HG03097 (cell line): ENCODE measurements at regions not wholly inside any gene's neighbourhood (a gene's known extent, or its start where the extent isn't known, plus 50 kb on each side); places are given as distances from the start of the nearest gene placed in this dataset.
"Not testable (repeated sequence)": the region's sequence is repeated elsewhere in the genome, so short reads cannot be mapped to it uniquely, and the experiment has no call there.

ENCODE experiments used
- ATAC-seq: cut with Tn5 transposase; IDR thresholded peaks from one replicate; pipeline ENCODE4 v1.9.1; 2021; ENCODE audit not compliant: unreplicated experiment, low FRiP score

DNA sequence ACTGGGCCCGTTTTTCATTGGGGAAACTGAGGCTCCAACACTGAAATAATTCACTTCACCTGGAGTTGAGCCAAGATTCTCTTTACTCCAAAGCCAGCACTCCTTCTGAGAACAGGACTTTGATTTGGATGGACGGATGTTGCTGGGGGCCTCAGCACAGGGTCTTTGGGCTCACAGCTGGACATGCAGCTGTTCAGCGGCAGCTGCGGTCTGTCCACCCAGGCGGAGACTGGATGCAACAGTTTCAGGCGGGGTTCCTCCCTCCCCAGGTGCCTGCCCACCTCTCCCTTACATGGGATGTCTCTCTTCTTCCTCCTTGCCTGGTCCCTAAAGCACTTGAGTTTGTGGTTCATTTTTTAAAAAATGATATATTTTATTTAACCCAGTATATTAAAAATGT, 219.0 kb upstream of the IRX4 start:
- no peak for ATAC-seq

DNA sequence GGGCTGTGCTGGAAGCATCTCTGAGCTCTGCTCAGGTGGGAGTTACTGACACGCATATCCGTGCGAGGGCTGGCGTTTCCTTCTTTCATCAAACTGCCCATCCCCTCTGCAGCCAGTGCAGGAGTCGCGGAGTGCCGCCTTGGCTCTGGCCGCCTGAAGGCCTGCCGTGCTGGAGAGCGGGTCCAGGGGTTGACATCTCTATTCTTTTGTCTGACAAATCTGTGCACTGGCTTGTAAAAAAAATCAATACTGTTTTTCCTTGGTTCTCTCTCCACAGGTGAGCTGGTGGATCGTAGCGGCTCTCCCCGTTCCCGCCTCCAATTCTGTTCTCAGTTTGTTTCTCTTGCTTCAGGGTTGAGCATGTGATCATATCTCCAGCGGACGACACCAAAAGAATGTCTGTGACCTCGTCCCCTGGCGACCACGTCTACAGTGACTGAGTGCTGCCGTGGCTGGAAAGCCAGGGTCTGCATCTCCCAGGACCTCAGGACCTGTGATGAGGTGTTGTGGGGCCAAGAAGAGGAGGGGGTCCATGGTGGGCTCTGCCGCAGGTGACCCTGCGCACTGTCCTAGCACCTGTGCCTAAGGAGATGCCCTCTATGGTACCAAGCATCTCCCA, 214.3 kb upstream of the IRX4 start:
- no peak for ATAC-seq

DNA sequence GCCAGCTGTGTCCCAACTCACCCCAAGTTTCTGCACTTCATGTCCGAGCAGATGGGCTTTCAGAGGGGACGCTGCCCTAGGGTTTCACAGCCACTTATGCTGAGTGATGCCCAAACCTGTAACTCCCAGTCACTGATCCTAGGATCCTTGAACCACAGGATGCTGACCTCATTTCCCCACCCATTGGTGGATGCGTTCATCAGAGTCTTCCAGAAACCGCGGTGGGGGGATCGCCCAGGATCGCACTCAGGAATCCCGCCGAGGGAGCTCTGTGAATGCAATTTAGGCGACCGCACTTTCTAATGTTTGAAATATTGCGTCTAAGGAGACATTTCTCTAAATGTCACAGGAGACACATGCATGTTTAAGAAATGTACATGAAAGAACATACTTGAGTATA, 212.3 kb upstream of the IRX4 start:
- no peak for ATAC-seq

DNA sequence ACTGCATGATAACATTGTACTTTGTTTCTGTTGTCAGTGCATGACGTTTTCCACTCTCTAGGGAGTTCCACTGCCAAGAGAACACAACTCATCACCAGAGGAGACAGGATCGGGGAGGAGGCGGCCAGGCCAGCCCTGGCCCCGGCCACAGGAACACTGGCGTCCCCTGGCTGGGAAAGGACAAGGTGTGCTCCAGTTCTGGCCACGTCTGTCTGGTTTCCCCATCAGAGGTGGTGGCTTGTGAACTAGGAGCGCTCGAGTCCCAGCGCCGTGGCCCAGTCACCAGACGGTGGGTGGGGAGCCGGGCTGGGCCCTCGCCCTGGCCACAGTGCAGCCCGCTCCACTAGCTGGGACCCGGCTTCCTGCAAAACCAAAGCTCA, 211.9 kb upstream of the IRX4 start:
- no peak for ATAC-seq

DNA sequence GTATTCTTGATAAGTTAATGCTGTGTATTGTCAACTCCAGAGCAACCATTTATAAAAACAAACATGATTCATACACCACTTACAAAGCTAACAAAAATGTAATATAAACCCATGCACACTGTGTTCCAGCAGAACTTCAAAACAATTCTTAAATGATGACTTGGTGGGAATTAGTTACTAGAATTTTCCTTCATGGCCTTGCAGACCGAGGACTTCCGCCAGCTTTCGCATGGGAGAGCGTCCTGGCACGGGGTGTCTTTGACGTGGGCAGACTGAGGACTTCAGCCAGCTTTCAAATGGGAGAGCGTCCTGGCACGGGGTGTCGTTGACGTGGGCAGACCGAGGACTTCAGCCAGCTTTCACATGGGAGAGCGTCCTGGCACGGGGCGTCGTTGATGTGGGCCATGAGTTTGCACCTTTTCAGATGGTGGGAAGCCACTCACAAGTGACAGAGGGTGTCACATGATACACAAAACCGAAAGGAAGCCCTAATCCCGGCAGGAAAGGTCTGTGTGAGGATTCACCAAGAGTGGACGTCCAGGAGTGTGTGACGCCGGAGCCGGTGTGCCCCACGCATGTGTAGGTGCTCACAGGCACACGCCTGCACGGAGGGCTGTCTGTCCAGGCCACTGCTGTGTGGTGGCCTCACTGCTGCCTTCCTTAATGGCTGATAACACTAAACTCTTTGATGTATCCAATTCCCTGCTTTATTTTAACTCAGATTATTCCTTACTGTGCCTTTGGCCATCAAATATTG, 211.3 kb upstream of the IRX4 start:
- no peak for ATAC-seq

DNA sequence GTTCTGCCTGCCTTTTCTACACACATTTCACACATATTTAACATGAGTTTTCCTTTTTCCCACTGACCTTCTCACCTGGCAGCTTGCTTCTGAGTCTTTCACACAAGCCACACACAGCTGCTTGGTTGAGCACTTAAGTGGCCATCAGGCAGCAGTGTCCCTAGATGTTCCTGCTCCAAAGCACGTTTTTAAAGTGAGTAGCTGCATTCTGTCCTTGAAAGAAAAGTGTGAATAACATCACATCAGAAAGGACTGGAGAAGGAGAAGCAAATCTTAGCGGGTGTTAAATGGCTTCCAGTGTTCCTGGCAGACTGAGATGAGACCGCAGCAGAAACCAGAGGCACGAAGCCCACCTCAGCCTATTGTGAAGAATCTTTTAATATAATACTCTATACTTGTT, 209.2 kb upstream of the IRX4 start:
- no peak for ATAC-seq

DNA sequence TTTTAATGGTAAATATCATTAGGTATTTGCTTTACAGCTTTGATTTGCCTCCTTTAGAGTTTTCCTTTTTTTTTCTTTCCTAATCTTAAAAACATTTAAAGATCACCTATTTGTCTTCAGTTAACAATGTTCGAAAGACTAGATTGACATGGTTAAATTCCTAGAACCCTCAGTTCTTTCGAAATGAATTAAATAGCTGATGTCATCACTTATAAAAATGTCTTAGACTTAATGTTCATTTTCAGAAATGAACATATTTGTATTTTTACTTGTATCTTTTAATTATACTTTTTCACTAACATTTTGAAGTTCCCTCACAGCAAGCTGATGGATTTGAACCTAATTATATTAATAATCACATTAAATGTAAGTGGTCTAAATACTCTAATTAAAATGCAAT, 205.3 kb upstream of the IRX4 start:
- no peak for ATAC-seq

DNA sequence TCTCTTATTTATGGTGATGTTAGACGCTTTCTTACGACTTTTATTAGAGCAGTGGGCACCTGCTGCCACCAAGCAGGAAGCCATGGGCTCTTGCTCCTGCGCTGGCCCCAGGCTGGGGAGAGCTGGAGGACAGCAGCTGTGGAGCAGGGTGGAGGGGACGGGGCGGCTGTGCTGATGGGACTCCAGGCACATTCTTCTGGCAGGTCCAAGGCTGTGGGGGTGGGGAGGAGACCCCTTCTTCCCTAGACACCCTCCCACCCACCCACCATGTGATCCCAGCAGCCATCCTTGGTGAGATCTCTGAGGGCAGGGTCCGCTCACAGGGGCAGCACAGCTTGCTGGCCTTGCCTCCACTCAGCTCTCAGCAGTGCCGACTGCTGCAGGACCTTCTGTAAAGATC, 192.6 kb upstream of the IRX4 start:
- ATAC-seq = no peak

DNA sequence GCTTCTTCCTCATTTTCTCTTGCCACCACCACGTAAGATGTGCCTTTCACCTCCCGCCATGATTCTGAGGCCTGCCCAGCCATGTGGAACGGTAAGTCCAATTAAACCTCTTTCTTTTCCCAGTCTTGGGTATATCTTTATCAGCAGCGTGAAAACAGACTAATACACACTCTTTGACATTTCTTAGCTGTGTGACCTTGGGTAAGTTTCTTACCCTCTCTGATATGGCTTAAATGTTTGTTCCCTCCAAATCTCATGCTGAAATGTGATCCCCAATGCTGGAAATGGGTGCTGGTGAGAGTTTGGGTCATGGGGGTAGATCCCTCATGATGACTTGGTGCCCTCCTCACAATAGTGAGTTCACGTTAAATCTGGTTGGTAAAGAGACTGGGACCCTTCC, 188.8 kb upstream of the IRX4 start:
- ATAC-seq = no peak

DNA sequence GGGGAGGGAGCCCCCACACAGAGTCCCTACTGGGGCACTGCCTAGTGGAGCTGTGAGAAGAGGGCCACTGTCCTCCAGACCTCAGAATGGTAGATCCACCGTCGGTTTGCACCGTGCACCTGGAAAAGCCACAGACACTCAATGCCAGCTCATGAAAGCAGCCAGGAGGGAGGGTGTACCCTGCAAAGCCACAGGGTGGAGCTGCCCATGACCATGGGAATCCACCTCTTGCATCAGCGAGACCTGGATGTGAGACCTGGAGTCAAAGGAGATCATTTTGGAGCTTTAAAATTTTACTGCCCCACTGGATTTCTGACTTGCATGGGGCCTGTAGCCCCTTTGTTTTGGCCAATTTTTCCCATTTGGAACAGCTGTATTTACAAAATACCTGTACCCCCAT, 188.1 kb upstream of the IRX4 start:
- ATAC-seq = not testable (repeated sequence)

DNA sequence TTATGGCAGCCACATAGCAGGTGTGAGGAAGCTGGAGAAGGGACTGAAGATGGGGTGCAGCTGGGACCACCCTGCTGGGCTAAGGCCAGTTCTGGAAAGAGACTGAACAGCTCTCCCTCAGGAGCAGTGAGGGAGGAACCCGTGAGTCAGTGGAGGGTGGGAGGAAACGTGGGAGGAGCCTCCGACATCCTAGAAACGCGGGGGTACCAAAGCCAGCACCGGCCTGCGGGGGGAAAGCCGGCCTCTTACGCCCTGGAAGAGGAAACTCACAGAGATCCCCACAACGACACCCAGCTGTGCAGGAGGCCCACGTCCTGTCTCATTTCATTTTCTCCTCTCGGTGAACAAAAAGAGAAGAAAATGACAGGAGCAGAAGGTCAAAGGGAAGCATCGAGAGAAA, 185.8 kb upstream of the IRX4 start:
- no peak for ATAC-seq

DNA sequence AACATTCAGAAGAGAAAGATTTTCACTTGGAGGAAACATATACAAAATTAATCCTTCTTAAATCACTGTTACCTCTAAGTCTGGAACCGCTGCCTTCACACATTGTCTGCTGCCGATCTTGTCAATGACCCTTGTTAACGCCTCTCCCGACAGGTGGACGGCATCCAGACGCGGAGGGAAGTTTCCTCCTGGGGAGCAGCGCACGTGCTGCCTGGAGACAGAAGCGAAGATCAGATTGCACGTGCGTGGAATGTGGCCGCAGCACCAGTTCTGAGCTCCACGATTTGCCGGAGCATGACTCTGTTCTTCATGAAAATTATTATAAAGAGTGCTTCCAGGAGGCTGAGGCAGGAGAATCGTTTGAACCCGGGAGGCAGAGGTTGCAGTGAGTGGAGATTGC, 183.6 kb upstream of the IRX4 start:
- no peak for ATAC-seq

DNA sequence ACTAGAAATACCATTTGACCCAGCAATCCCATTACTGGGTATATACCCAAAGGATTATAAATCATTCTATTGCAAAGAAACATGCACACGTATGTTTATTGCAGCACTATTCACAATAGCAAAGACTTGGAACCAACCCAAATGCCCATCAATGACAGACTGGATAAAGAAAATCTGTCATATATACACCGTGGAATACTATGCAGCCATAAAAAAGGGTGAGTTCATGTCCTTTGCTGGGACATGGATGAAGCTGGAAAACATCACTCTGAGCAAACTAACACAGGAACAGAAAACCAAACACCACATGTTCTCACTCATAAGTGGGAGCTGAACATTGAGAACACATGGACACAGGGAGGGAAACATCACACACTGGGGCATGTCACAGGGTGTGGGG, 180.7 kb upstream of the IRX4 start:
- not testable (repeated sequence) for ATAC-seq

DNA sequence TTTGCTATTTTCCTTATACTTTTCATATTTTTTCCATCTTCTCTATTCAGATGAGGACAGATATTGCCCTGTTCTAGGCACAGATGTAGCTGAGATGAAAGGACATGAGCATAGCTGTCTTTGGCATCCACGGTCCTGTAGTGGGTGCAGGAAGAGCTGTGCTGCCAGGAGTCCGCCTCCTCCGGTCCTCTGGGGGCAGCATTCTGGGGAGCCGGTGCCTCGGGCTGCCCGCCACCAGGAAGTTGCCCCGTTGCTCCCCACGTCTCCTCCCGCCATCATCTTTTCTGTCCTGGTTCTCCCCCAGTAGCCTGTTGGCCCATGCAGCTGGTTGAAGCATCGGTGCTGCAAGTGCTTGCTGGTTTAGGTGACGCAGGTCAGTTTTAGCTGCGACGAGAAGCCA, 170.0 kb upstream of the IRX4 start:
- no peak for ATAC-seq

DNA sequence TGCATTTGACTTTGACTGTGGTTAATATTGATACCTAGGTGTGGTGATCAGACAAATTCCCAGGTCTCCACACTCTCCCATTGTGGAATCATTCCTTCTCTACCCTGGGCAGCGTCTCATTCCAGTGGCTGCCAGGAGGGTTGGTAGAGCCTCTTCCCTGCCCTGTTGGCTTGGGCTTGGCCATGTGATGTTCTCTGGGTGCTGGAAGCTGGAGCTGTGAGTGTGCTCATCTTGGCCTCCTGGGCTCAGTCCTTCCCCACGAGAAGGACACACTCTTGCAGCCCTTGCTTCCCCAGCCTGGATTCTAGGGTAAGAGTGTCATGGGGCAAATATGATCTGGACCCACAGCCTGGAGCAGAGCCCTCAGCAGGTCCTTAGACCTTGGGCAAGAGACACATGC, 167.2 kb upstream of the IRX4 start:
- ATAC-seq = no peak

DNA sequence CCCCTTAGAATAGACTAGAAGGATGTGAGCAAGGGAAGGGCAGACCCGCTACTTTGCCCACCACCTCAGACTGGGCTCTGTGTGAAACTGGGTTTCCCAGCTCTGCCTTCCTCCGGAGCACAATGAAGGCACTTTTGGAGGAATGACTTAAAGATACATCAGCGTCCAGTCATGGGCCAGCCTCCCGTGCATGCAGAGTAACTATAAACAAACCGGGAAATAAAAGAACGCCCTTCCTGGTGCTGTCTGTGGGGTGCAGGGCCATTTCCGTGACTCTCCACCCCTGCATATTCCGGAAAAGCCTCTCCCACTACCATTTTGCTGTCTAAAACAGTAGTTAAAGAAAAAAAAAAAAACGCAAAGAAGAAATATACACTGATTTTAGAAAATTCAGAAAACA, 165.9 kb upstream of the IRX4 start:
- ATAC-seq = no peak

DNA sequence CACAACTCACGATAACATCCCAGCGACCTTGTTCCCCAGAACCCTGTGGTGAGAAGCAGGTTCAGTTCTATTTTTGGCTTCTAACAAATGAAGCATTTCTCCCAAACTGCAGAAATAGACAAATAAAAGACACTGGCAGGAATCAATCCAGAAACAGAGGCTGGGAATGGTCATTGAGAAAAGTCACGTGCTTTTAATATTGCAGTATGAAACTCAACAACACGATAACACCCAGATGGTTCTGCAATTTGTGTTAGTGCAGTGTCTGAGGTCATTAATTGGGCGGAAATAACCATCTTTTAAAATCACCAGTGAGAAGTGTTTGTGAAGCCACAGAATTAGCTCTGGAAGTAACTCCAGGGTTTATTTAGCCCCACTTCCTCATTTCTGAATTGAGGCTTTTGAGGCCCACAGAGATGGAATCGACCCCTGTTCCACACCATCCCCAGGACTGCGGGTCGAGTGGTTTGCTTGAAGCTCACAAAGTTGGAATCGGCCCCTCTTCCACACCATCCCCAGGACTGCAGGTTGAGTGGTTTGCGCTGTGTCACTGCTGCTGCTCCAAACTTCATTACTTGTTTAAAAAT, 164.7 kb upstream of the IRX4 start:
- no peak for ATAC-seq

DNA sequence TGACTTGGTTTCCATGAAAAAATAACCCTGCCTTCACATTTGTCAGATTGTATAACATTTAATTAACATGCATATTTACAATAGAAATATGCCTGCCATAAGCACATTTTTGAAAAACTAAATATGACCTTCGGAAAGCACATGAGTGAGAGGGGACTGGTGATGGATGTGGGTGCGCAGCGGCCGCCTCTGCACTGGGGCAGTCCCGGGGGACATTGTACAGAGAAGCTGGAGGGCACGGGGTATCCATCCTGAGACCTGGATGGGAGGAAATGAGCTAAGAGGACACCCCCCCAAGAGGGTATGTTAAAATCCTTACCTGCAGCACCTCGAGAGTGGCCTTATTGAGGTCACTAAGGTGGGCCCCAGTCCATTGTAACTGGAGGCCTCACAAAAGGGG, 161.3 kb upstream of the IRX4 start:
- ATAC-seq = no peak

DNA sequence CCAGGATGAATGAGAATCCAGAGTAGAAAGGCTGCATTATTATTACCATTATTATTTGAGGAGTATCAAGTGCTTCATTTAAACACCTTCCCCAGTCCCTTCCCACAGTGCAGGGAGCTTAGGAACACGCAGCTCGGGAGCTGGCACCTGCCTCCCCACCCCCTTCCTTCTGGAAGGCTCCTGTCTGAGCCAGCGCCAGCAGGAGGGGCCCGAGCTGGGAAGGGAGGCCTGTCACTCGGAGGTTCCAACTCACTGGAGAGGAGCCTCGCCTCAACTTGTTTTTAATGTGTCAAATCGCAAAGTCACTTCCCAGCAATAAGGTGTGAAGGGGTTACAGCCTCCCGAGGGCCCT, 156.4 kb upstream of the IRX4 start:
- ATAC-seq = no peak

DNA sequence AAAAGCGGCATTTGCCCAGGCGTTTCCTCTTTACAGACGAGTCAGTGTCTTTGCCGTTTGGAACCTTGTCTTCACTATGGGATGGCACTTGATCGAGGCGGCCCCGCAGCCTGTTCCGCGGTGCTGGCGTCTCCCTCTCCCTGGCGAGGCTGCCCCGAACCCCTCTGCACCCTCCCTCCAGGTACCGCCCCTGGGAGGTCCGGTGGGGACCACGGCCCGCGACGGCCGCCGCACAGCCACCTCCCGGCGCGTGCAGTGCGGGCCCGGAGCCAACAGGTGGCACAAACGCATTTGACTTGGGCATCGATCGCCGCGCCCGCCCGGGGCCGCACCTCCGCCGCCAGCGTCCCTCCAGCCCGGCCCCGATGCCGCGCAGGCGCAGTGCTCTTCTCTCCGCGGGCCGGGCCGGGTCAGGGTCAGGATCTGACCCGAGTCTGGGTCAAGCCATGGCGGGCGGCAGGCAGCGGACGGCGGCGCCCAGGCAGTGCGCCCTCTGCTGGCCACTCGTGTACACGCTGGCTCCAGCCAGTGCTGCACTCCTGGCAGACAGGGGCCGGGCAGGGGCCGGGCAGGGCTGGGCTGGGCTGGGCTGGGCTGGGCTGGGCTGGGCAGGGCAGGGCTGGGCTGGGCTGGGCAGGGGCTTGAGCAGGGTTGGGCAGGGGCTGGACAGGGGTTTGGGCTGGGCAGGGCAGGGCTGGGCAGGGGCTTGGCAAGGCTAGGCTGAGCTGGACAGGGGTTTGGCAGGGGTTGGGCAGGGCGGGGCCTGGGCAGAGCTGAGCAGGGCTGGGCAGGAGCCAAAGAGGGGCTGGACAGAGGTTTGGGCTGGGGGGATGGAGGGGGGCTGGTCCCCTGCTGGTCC, 155.8 kb upstream of the IRX4 start:
- ATAC-seq = peak; percentile 89

DNA sequence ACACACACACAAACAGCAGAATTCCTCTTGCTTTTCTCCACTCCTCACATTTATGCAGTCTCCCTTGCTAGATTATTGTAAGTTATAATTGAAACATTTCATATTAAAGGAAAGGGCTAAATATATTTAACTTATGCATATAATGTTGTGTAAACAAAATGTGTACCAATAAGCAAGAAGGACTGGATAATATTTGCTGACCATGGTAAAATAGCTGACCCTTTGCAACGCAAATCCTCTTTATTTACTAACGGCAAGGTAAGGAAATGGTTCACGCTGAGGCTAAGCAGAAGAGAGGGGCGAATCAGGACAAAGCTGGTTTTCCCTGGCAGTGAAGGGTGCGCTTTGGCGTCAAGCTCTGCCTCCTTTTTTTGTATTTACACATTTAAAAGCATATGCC, 154.2 kb upstream of the IRX4 start:
- ATAC-seq = no peak

DNA sequence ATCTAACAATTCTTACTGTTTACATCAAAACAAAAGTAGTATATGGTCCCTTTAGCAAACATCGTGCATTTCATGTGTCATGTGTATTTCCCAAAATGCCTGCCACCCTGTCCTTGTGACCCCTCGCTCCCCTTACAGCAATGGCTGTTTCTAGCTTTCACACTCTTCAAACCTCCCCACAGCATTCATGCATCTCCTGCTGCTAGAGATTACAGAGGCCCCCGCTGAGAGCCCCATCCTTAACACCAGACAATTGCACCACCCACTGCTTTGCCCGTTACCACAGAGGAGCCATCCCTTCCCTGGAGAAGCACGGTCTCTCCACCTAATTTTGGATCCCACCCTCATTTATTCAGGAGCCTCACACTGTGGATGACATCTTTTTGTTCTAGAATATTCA, 149.7 kb upstream of the IRX4 start:
- ATAC-seq = no peak
